GM12878 (cell line): ENCODE measurements at regions not wholly inside any gene's neighbourhood (a gene's known extent, or its start where the extent isn't known, plus 50 kb on each side); places are given as distances from the start of the nearest gene placed in this dataset.

Source experiments
- CHD2 ChIP-seq: IDR thresholded peaks from 2 replicates; pipeline ENCODE4 v1.6.1; 2011; ENCODE audit warnings: low read depth, low read length, improper control_type of control experiment, borderline replicate concordance
- POLR2AphosphoS5 ChIP-seq: IDR thresholded peaks from 2 replicates; pipeline ENCODE4 v1.6.1; 2011; ENCODE audit warnings: mild to moderate bottlenecking, low read length, inconsistent platforms
- RBBP5 ChIP-seq: fragments of 200-600 bp; sonication (generic); conservative IDR thresholded peaks from 2 replicates; pipeline ENCODE4 v1.6.1; 2016

- TF ChIP-seq POLR2AphosphoS5: no peak
- TF ChIP-seq CHD2: no peak
- TF ChIP-seq RBBP5: no peak
These were observed 155.6 kb upstream of the TMCC3 start for GRCh38 chr12:94805749-94806529.
